HepG2 (cell line): ENCODE measurements at regions not wholly inside any gene's neighbourhood (a gene's known extent, or its start where the extent isn't known, plus 50 kb on each side); places are given as distances from the start of the nearest gene placed in this dataset.

Experiments used
- ATAC-seq: fragments of 200-7000 bp; cut with Tn5 transposase; 3 replicates; pipeline ENCODE4 v1.9.1; 2020; ENCODE audit warnings: mild to moderate bottlenecking, moderate library complexity
- BruUV-seq: library from RNA; stranded (reverse); fragments of 400-500 nt; replicated peaks from 2 replicates; lab custom pipeline; 2021; lab: Mats Ljungman, UMichigan
- CTCF ChIA-PET: fragments of 300-600 bp; formaldehyde crosslinking; extraction: SDS; loops from one replicate; lab custom pipeline; 2021; ENCODE audit warnings: low total read pairs, inconsistent platforms, low intra/inter-chr PET ratio; lab: Yijun Ruan, JAX
- POLR2A ChIA-PET: fragments of 350-600 bp; sonication (Branson Sonifier 250); formaldehyde crosslinking; loops from one replicate; lab custom pipeline; 2020; ENCODE audit warnings: antibody characterized with exemption, inconsistent platforms; lab: Yijun Ruan, JAX
- DNase-seq: peaks from one replicate; pipeline ENCODE4 v3.0.0-alpha.2; 2015; ENCODE audit warnings: low spot score
- FAIRE-seq: peaks from 3 replicates; lab custom pipeline; 2011; peaks lifted over from hg19 to GRCh38; lab: Jason Lieb, UNC
- H2AFZ ChIP-seq: one replicate; pipeline ENCODE4 v1.6.1; 2011; ENCODE audit warnings: low read length, inconsistent platforms
- H3K27ac ChIP-seq: fragments of 300-600 bp; 3 replicates; pipeline ENCODE4 v1.8.0; 2011; ENCODE audit warnings: mixed run types, mild to moderate bottlenecking, mixed read lengths, low read length, inconsistent platforms; ENCODE audit not compliant: insufficient read depth; ENCODE audit errors: extremely low read length
- H3K27me3 ChIP-seq, 2 experiments: fragments of 200-600 bp in 1 of 2; 2 replicates in 1 of 2; 3 replicates in 1 of 2; pipeline versions ENCODE4 v1.6.0 to v1.8.0; 2011; ENCODE audit warnings: low read length in 2 of 2, mild to moderate bottlenecking in 2 of 2, moderate library complexity in 2 of 2, inconsistent platforms in 1 of 2; ENCODE audit not compliant: insufficient read depth in 2 of 2, control insufficient read depth in 1 of 2
- H3K36me3 ChIP-seq, 2 experiments: fragments of 200-600 bp in 1 of 2; replicated peaks in 1 of 2; 2 replicates in 1 of 2; 3 replicates in 1 of 2; pipeline versions ENCODE4 v1.5.1 to v1.8.0; 2011; ENCODE audit warnings: low read length in 2 of 2, inconsistent platforms in 1 of 2; ENCODE audit not compliant: insufficient read depth in 2 of 2, control insufficient read depth in 1 of 2
- H3K4me1 ChIP-seq: 2 replicates; pipeline ENCODE4 v1.5.1; 2012; ENCODE audit warnings: low read length, inconsistent platforms; ENCODE audit not compliant: insufficient read depth
- H3K4me2 ChIP-seq: 2 replicates; pipeline ENCODE4 v1.6.0; 2011; ENCODE audit warnings: low read depth, low read length, inconsistent platforms
- H3K4me3 ChIP-seq, 3 experiments: fragments of 200-600 bp in 1 of 3; sonication (generic), shearing (Covaris generic) in 1 of 3; replicated peaks in 1 of 3; 2 replicates each; pipeline ENCODE4 v1.5.1; 2011 to 2016; ENCODE audit warnings: low read length in 3 of 3, inconsistent platforms in 2 of 3, low read depth in 2 of 3, mild to moderate bottlenecking in 2 of 3, control low read depth in 1 of 3, mixed read lengths in 1 of 3; ENCODE audit not compliant: insufficient read depth in 1 of 3
- H3K79me2 ChIP-seq: one replicate; pipeline ENCODE4 v1.6.1; 2011; ENCODE audit warnings: low read length, inconsistent platforms; ENCODE audit not compliant: insufficient read depth
- H3K9ac ChIP-seq: 2 replicates; pipeline ENCODE4 v1.6.0; 2011; ENCODE audit warnings: mild to moderate bottlenecking, low read depth, low read length, inconsistent platforms; ENCODE audit not compliant: insufficient read depth
- H3K9me3 ChIP-seq: 2 replicates; pipeline ENCODE4 v1.5.1; 2012; ENCODE audit warnings: mild to moderate bottlenecking, low read length
- H4K20me1 ChIP-seq: 2 replicates; pipeline ENCODE4 v1.6.0; 2011; ENCODE audit warnings: inconsistent platforms, mild to moderate bottlenecking, low read length, moderate library complexity; ENCODE audit not compliant: insufficient read depth
- CHCHD3 ChIP-seq: sonication (generic); formaldehyde crosslinking; IDR thresholded peaks from 2 replicates; pipeline ENCODE4 v1.8.0; 2022; ENCODE audit warnings: mild to moderate bottlenecking, missing genetic modification reagents, moderate library complexity
- EHMT2 ChIP-seq: fragments of 200-600 bp; sonication (generic); IDR thresholded peaks from 2 replicates; pipeline ENCODE4 v1.7.0; 2017; ENCODE audit warnings: antibody characterized with exemption, low read depth, low read length, borderline replicate concordance
- JUNB ChIP-seq: sonication (generic); formaldehyde crosslinking; IDR thresholded peaks from 2 replicates; pipeline ENCODE4 v1.8.0; 2022; ENCODE audit warnings: missing genetic modification reagents, mild to moderate bottlenecking, borderline replicate concordance
- NKX3-1 ChIP-seq: sonication (generic); formaldehyde crosslinking; IDR thresholded peaks from 2 replicates; pipeline ENCODE4 v1.5.0; 2020; ENCODE audit warnings: missing genetic modification reagents
- NPAS2 ChIP-seq: sonication (generic); formaldehyde crosslinking; IDR thresholded peaks from 2 replicates; pipeline ENCODE4 v1.8.0; 2022; ENCODE audit warnings: mild to moderate bottlenecking, missing genetic modification reagents, borderline replicate concordance
- SMAD3 ChIP-seq: sonication (generic); formaldehyde crosslinking; IDR thresholded peaks from 2 replicates; pipeline ENCODE4 v1.4.0; 2020; ENCODE audit warnings: missing genetic modification reagents
- SP2 ChIP-seq: sonication (generic); formaldehyde crosslinking; IDR thresholded peaks from 2 replicates; pipeline ENCODE4 v1.5.1; 2020; ENCODE audit warnings: mild to moderate bottlenecking, missing genetic modification reagents
- ZNF543 ChIP-seq: sonication (generic); formaldehyde crosslinking; IDR thresholded peaks from 2 replicates; pipeline ENCODE4 v1.4.0; 2020; ENCODE audit warnings: mild to moderate bottlenecking, missing genetic modification reagents
- WGBS: methylation state at CpG from one replicate; pipeline ENCODE4 v1.1.6; 2017; ENCODE audit warnings: low lambda C conversion rate; 5-methylcytosine and 5-hydroxymethylcytosine counted together
- in situ Hi-C: cut with HindIII; loops from 2 replicates; pipeline ENCODE4 v1.10.0; 2017; ENCODE audit warnings: low pct_unique_long_range_greater_than_20kb; ENCODE audit not compliant: extremely low pct_ligation_motif_present
- intact Hi-C: fragments of 100-400 bp; cut with micrococcal nuclease; formaldehyde crosslinking; loops from one replicate; pipeline ENCODE4 v1.10.0; 2022; ENCODE audit not compliant: unreplicated experiment
- TF ChIP-seq, protein P1 (sequence below): sonication (generic); formaldehyde crosslinking; IDR thresholded peaks from 2 replicates; pipeline ENCODE4 v1.4.0; 2020; ENCODE audit warnings: low read depth, missing genetic modification reagents
- TF ChIP-seq, protein P2 (sequence below): sonication (generic); formaldehyde crosslinking; IDR thresholded peaks from 2 replicates; pipeline ENCODE4 v1.4.0; 2020; ENCODE audit warnings: missing genetic modification reagents
- TF ChIP-seq, protein P3 (sequence below): sonication (generic); formaldehyde crosslinking; IDR thresholded peaks from 2 replicates; pipeline ENCODE4 v1.5.0; 2020; ENCODE audit warnings: mild to moderate bottlenecking, missing genetic modification reagents
- TF ChIP-seq, protein P4 (sequence below): sonication (generic); formaldehyde crosslinking; IDR thresholded peaks from 2 replicates; pipeline ENCODE4 v1.4.0; 2020; ENCODE audit warnings: missing genetic modification reagents, borderline replicate concordance

DNA sequence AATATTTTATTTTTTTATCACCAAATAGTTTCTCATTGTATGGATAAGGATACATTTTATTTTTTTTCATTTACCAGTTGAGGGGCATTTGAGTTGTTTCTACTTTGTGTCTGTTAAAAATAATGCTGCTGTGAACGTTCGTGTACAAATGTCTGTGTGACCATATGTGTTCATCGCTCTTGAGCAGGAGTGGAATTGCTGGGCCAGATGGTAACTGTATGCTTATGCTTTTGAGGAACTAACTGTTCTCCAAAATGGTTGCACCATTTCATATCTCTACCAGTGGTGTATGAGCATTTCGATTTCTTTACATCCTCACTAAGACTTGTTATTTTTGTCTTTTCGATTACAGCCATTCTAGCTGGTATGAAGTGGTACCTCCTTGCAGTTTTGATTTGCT, 212.5 kb upstream of the N4BP1 start:
- no peak overlapping the region for H3K27ac ChIP-seq
- TF ChIP-seq NKX3-1 (CRISPR knock-in tag): no peak
- TF ChIP-seq, protein P1, sequence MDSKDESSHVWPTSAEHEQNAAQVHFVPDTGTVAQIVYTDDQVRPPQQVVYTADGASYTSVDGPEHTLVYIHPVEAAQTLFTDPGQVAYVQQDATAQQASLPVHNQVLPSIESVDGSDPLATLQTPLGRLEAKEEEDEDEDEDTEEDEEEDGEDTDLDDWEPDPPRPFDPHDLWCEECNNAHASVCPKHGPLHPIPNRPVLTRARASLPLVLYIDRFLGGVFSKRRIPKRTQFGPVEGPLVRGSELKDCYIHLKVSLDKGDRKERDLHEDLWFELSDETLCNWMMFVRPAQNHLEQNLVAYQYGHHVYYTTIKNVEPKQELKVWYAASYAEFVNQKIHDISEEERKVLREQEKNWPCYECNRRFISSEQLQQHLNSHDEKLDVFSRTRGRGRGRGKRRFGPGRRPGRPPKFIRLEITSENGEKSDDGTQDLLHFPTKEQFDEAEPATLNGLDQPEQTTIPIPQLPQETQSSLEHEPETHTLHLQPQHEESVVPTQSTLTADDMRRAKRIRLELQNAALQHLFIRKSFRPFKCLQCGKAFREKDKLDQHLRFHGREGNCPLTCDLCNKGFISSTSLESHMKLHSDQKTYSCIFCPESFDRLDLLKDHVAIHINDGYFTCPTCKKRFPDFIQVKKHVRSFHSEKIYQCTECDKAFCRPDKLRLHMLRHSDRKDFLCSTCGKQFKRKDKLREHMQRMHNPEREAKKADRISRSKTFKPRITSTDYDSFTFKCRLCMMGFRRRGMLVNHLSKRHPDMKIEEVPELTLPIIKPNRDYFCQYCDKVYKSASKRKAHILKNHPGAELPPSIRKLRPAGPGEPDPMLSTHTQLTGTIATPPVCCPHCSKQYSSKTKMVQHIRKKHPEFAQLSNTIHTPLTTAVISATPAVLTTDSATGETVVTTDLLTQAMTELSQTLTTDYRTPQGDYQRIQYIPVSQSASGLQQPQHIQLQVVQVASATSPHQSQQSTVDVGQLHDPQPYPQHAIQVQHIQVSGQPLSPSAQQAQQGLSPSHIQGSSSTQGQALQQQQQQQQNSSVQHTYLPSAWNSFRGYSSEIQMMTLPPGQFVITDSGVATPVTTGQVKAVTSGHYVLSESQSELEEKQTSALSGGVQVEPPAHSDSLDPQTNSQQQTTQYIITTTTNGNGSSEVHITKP: no peak
- no peak for TF ChIP-seq SMAD3 (CRISPR knock-in tag)
- TF ChIP-seq SP2 (CRISPR knock-in tag): no peak
- TF ChIP-seq CHCHD3 (CRISPR knock-in tag): no peak
- TF ChIP-seq, protein P2, sequence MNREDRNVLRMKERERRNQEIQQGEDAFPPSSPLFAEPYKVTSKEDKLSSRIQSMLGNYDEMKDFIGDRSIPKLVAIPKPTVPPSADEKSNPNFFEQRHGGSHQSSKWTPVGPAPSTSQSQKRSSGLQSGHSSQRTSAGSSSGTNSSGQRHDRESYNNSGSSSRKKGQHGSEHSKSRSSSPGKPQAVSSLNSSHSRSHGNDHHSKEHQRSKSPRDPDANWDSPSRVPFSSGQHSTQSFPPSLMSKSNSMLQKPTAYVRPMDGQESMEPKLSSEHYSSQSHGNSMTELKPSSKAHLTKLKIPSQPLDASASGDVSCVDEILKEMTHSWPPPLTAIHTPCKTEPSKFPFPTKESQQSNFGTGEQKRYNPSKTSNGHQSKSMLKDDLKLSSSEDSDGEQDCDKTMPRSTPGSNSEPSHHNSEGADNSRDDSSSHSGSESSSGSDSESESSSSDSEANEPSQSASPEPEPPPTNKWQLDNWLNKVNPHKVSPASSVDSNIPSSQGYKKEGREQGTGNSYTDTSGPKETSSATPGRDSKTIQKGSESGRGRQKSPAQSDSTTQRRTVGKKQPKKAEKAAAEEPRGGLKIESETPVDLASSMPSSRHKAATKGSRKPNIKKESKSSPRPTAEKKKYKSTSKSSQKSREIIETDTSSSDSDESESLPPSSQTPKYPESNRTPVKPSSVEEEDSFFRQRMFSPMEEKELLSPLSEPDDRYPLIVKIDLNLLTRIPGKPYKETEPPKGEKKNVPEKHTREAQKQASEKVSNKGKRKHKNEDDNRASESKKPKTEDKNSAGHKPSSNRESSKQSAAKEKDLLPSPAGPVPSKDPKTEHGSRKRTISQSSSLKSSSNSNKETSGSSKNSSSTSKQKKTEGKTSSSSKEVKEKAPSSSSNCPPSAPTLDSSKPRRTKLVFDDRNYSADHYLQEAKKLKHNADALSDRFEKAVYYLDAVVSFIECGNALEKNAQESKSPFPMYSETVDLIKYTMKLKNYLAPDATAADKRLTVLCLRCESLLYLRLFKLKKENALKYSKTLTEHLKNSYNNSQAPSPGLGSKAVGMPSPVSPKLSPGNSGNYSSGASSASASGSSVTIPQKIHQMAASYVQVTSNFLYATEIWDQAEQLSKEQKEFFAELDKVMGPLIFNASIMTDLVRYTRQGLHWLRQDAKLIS: no peak
- no peak for TF ChIP-seq NPAS2 (CRISPR knock-in tag)
- TF ChIP-seq ZNF543: no peak
- TF ChIP-seq, protein P3, sequence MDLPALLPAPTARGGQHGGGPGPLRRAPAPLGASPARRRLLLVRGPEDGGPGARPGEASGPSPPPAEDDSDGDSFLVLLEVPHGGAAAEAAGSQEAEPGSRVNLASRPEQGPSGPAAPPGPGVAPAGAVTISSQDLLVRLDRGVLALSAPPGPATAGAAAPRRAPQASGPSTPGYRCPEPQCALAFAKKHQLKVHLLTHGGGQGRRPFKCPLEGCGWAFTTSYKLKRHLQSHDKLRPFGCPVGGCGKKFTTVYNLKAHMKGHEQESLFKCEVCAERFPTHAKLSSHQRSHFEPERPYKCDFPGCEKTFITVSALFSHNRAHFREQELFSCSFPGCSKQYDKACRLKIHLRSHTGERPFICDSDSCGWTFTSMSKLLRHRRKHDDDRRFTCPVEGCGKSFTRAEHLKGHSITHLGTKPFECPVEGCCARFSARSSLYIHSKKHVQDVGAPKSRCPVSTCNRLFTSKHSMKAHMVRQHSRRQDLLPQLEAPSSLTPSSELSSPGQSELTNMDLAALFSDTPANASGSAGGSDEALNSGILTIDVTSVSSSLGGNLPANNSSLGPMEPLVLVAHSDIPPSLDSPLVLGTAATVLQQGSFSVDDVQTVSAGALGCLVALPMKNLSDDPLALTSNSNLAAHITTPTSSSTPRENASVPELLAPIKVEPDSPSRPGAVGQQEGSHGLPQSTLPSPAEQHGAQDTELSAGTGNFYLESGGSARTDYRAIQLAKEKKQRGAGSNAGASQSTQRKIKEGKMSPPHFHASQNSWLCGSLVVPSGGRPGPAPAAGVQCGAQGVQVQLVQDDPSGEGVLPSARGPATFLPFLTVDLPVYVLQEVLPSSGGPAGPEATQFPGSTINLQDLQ: no peak
- no peak for TF ChIP-seq EHMT2
- TF ChIP-seq, protein P4, sequence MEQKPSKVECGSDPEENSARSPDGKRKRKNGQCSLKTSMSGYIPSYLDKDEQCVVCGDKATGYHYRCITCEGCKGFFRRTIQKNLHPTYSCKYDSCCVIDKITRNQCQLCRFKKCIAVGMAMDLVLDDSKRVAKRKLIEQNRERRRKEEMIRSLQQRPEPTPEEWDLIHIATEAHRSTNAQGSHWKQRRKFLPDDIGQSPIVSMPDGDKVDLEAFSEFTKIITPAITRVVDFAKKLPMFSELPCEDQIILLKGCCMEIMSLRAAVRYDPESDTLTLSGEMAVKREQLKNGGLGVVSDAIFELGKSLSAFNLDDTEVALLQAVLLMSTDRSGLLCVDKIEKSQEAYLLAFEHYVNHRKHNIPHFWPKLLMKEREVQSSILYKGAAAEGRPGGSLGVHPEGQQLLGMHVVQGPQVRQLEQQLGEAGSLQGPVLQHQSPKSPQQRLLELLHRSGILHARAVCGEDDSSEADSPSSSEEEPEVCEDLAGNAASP (CRISPR knock-in tag): no peak
- TF ChIP-seq JUNB: no peak
- TF ChIP-seq, all 625 proteins: peak for 0
- H3K36me3 ChIP-seq: no peaks in the 10 kb centered on the region
- H3K79me2 ChIP-seq: no peaks in the 10 kb centered on the region
- no peak overlapping the region for H3K9ac ChIP-seq
- POLR2A ChIA-PET: no interaction called here
- no peak for ATAC-seq
- DNase-seq: no peak
- 32% methylated on average over 5 of the region's 5 CpGs for WGBS
- FAIRE-seq: no peak
- no peaks in the 10 kb centered on the region for H3K9me3 ChIP-seq
- intact Hi-C loops (no loop called here), in situ Hi-C loops (no loop called here)
- H3K27me3 ChIP-seq: peaks cover 1 to 10% of the 10 kb centered on the region in 2 experiments; a peak in 2 of 5 replicates
- no peaks in the 10 kb centered on the region for H4K20me1 ChIP-seq
- no peaks in the 10 kb centered on the region for H3K4me1 ChIP-seq
- no peak overlapping the region for H3K4me3 ChIP-seq
- H3K4me2 ChIP-seq: no peak overlapping the region
- no TSS peak for BruUV-seq
- no peak overlapping the region for H2AFZ ChIP-seq
- CTCF ChIA-PET: no interaction called here
